Epithelial cell of prostate (primary cell): ENCODE measurements at regions not wholly inside any gene's neighbourhood (a gene's known extent, or its start where the extent isn't known, plus 50 kb on each side); places are given as distances from the start of the nearest gene placed in this dataset.
"Not testable (repeated sequence)": the region's sequence is repeated elsewhere in the genome, so short reads cannot be mapped to it uniquely, and the experiment has no call there.

Experiments
- DNase-seq: peaks from one replicate; pipeline ENCODE4 v3.0.0-alpha.2; 2011; ENCODE audit warnings: low read depth, low spot score
- H3K27ac ChIP-seq: fragments of 450-650 bp; 2 replicates; pipeline ENCODE4 v1.5.1; 2017; ENCODE audit warnings: mild to moderate bottlenecking

DNA sequence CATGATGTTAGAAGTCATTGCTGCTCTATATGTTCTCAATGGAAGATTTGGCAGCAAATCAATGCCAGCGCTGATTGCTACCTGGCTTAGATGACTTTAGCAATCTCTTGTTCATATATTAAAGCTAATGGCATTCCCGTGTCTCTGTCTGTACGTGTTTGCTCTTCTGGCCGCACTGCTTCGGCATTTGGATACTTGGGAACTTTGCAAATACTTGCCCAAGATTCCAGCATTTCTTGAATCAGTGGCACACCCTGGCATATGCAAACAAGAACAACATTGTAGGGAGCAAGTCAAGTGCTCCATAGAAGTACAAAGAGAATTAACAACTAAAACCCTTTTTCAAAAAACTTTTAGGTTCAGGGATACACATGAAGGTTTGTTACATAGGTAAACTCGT is 128.9 kb upstream of the TMEM164 start:
- no peak for DNase-seq
- peak overlapping the region; percentile 59 for H3K27ac ChIP-seq

DNA sequence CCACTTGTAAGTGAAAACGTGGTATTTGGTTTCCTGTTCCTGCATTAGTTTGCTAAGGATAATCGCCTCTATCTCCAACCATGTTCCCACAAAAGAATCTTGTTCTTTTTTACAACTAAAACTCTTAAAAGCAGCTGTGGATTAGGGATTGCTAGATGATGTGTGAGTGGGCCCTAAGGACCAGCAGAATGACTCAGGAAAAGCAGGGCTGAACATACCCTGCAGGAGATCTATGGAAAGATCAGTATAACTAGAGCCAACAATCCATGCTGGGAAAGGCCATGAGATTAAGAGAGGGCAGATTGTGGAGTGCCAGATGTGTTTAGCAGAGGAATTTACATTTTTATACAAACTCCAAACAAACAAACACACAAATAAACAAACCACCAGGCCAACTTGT is 128.4 kb upstream of the TMEM164 start:
- DNase-seq: no peak
- peak overlapping the region; percentile 59 for H3K27ac ChIP-seq

DNA sequence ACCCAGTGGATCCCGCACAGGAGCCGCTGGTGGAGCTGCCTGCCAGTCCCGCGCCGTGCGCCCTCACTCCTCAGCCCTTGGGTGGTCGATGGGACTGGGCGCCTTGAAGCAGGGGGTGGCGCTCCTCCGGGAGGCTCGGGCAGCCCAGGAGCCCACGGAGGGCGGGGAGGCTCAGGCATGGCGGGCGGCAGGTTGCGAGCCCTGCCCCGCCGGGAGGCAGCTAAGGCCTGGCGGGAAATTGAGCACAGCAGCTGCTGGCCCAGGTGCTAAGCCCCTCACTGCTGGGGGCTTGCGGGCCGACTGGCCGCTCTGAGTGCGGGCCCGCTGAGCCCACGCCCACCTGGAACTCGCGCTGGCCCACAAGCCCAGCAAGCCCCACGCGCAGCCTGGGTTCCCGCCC is 127.1 kb upstream of the TMEM164 start:
- H3K27ac ChIP-seq: no peak overlapping the region
- no peak for DNase-seq

DNA sequence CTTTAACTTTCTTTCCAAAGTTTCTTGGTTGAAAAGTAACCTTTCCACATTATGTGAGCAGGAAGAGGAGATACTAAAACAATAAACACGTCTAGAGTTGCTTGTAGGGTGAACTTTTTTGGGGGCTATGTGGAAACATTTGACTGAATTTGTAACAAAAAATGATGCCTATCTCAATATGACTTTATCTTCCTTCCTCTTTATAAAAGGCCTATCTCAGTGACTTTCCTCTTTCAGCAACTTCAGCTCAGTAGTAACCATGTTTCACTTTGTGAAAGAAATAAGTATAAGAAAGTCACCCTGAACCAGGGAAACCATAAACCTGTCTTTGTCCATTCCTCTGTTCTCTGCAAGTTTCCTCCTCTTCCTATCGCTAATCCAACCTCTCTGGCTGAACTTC is 124.7 kb upstream of the TMEM164 start:
- no peak for DNase-seq
- H3K27ac ChIP-seq: no peak overlapping the region

DNA sequence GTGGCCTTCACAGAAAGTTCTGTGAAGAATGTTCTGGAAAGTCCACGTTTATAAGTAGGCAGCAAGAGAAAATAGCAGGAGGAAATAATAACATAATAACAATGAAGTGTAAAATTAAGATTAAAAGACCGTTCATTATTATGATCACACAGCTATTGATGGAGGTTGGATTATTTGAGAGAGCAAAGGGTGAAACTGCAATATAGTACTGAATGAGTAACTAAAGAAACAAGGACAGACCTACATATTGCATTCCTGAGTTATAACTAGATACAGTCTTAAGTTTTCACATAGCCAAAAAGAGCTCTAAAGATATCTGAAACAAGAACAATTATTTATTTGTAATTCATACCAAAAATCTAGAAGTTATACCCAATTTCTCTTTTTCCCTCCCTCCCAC is 122.9 kb upstream of the TMEM164 start:
- H3K27ac ChIP-seq: no peak overlapping the region
- no peak for DNase-seq

DNA sequence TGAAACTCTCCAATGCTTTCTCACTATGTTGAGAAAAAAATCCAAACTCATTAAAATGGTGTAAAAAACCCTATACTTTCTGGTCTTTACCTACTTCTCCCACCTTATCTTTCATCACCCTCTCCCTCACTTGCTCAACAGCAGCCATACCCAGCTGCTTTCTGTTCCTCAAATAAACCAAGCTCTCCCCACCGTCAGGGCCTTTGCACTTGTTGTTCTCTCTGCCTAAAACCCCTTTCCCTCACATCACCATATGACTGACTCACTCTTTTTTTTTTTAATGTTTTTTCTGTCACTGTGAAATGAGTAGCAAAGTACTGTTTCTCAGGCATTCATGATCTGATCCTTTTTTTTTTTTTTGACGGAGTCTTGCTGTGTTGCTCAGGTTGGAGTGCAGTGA is 122.3 kb upstream of the TMEM164 start:
- no peak overlapping the region for H3K27ac ChIP-seq
- no peak for DNase-seq

DNA sequence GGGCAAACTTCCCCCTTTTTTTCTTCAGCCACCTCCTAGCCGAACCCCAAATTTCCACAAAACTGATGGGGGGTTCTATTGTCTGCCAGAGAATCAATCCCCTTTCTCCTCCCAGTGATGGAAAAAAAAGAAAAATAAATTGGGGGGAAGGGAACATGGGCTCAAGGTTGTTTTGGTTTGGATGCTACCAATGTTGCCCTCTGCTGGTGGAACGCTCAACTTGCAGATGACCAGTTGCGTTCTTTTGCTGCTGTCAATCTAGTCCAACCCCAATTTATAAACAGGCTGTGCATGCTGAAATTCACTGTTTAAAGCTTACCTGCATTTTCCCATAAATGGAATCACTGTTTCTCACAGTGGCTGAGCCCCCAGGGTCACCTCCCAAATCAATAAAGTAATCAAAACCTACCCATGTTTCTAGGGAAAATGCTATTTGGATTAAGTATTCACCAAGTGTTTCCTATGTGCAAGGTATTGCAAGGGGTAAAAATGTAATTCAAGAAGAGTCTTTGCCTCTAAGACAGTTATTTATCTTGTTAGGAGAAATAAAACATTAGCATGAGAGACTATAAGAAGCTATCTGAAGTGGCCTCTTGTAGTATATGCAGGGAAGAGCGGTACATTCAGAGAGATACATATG is 116.7 kb upstream of the TMEM164 start:
- no peak for DNase-seq
- no peak overlapping the region for H3K27ac ChIP-seq

DNA sequence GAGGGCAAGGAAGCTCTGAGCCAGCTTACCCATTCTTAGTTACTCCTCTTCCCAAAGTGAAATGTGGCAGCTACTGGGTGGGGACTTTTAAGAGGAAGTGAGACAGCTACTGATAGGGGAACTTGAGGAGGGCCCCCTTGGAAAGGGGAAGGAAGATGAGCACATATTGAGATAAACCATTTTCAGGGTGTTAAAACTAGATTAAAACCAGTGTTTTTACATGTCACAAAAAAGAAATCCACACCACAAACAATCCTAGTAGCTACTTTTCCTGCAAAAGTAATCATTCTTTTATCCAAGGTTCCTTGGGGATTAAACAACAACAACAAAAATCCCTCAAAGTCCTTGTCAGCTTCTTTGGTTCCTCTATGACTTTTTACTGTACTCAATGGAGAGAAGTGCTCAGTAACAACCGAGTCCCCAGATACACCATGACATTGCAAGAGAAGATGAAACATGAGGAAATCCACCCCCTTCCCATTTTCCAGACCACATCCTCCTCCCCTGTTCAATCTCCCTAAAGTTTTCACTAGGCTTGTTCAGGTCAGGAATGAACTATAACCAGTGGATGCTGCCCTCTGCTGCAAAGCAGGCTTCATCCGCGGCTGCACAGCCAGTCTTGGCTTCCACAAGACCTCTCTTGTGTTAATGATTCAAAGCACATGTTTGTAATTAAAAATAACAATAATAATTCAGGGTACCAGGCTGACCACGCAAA is 113.5 kb upstream of the TMEM164 start:
- no peak for DNase-seq
- H3K27ac ChIP-seq: no peak overlapping the region

DNA sequence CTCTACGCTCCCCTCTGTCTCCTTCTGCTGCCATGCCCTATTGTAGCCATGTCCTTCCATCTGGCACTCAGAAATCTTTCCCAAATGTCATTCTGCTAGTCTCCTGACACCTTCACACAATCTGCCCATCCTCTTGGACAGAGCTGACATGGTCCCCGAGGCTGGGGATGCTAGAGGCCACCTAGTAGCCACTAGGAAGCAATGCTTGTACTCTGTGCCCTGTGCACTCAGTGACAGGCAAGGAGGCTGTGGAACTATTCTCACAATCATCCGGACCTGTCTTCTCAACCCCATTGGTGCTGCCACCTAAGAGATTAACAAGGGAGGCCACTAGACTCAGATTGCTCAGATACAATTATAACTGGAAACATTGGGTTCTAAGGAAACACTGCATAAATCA is 112.6 kb upstream of the TMEM164 start:
- no peak for DNase-seq
- H3K27ac ChIP-seq: no peak overlapping the region

DNA sequence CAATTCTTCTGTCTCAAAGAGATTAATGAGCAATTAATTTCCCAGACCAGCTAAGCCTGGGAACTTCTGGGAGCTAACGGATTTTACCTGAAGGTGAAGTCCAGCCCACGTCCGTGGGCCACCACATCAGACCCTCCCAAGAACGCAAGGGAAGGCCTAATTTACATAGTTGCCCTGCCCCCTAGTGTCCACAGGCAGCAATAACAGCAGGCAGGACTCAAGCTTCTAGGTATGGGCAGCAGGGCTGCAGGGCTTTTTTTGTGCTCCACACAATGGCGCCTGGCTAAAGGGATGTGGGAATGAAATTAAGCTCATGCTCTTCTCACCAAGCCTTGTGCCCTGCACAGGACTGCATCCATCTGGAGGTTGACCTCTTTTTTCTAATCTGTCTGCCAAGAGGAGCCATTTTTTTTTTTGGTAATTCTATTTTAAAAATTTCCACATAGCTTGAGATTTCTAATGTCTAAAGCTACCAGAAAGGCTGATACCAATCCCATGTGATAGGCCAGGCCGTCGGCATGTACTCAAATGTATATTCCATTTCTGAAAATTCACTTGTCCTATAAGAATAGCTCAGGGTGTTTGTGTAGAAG is 111.9 kb upstream of the TMEM164 start:
- H3K27ac ChIP-seq: no peak overlapping the region
- DNase-seq: no peak

DNA sequence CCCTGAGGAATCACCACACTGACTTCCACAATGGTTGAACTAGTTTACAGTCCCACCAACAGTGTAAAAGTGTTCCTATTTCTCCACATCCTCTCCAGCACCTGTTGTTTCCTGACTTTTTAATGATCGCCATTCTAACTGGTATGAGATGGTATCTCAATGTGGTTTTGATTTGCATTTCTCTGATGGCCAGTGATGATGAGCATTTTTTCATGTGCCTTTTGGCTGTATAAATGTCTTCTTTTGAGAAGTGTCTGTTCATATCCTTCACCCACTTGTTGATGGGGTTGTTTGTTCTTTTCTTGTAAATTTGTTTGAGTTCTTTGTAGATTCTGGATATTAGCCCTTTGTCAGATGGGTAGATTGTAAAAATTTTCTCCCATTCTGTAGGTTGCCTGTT is 106.9 kb upstream of the TMEM164 start:
- H3K27ac ChIP-seq, DNase-seq: not testable (repeated sequence)

DNA sequence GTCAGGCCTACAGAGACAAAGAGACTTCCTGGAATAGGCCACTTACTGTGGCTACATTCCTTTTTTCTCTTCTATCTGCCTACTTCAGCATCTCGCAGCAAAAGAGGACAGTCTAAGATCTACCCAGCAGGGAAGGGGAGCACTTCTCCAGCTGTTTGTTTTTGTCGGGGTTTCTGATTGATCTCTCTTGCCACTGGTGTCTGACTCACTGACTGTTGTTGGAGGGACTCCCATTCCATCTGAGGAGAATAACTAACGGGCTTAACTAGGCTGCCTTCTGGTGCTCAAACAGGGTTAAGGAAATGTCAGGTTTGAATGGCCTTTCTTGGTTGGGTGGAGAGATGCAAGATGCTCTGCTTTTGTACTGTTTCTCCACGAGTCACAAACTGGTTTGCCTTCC is 100.2 kb upstream of the TMEM164 start:
- no peak for DNase-seq
- H3K27ac ChIP-seq: no peak overlapping the region

DNA sequence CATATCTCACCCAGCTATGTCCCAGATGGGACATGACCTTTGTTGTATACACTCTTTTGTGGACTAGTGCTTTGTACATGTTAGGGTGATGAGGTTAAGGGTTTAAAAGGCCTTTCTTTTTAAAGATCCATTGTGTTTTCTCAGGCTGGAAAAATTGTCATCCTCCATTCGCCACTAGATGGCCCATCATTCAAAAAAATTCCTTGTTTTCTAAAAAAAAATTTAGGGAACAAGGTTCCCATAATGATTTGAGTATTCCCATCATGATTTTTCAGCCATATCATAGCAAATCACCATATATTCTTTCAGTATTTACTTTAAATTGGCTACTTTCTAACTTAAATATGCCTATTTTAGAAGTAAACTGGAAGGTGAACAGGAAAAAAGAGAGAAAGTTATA is 91.9 kb upstream of the TMEM164 start:
- no peak overlapping the region for H3K27ac ChIP-seq
- no peak for DNase-seq

DNA sequence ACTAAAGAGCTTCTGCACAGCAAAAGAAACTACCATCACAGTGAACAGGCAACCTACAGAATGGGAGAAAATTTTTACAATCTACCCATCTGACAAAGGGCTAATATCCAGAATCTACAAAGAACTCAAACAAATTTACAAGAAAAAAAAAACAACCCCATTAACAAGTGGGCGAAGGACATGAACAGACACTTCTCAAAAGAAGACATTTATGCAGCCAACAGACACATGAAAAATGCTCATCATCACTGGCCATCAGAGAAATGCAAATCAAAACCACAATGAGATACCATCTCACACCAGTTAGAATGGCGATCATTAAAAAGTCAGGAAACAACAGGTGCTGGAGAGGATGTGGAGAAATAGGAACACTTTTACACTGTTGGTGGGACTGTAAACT is 89.9 kb upstream of the TMEM164 start:
- DNase-seq: not testable (repeated sequence)

DNA sequence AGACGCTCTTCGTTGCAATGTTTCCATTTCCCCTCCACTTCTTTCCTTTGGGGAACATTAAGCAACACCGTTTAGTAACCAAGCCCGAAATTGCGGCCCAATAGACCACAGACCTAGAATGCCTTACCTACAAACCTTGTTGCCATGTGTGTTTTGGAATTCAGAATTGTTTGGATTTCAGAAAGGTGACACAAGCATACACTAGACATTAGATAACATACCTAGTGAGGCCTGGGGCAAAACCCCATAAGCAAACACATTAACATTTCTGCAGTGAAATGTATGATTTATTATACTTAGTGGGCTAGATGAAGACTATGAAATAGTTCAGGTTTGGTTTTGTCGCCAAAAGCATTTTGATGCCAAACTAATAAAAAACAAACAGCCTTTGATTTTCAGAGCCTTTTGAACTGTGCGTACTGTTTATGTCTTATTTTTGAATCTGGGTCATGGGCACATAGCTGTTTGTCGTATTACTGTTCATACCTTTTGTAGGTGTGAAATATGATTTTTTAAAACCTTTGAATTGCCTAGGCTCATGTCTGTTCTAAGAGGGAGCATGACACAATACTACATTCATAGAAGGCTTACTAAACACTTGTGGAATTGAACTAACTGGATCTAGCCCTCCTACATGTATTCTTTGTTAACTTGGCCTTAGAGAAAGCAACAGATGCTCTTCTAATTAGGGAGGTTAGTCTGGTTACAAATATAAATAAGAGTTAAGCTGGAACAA is 88.6 kb upstream of the TMEM164 start:
- no peak overlapping the region for H3K27ac ChIP-seq
- DNase-seq: no peak

More for the DNA sequence above, 89.9 kb upstream of the TMEM164 start:
- H3K27ac ChIP-seq: not testable (repeated sequence)

DNA sequence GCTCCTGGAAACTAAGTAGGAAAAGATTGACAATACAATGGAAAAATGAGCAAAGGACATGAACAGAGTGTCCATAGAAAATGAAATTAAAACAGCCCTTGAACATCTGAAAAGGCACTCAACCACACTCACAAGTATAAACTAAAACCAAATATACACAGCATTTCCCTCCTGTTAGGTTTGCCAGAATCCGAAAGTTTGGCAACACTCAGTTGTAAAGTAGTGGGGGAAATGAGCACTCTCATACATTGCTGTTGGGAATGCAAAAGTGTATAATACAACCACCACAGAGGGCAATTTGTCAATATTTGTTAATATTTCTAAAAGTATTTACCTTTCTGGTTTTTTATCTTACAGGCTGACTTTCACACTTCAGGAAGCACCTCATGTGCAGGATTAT is 84.2 kb upstream of the TMEM164 start:
- DNase-seq: no peak
- H3K27ac ChIP-seq: no peak overlapping the region

DNA sequence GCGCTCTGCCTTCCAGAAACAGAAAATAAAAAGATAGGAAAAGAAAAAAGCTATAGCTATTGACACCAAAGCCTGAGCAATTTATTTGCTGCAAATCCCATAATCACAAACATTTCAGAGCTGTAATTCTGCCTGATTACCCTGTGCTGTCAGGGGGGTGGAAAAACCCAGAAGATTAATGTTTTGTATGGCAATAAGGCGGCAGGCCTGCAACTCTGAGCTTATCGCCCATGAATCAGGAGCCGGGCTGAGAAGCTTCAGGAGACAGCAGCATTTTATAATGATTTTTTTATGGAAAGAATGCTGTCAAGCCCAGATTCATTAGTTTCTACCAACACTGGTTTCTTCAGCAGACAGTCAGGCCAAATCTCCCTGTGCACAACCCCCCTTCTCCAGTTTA is 82.6 kb upstream of the TMEM164 start:
- H3K27ac ChIP-seq: no peak overlapping the region
- no peak for DNase-seq

DNA sequence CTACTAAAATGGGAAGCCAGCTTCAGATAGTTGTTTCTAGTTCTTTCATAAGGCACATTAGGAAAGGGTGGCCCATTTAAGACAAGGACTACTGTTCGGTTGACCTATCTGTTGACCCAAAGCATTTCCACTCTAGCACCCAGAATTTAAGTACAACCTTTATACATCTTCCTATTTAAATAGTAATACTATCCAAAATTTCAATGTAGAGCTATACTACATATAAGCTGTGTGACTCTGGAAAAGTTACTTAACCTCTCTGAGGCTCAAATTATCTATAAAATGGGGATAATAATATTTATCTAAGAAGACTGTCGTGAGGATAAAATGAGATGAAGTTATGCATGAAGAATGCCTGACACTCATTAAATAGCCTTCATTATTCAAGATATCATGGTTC is 82.0 kb upstream of the TMEM164 start:
- H3K27ac ChIP-seq: no peak overlapping the region
- no peak for DNase-seq

DNA sequence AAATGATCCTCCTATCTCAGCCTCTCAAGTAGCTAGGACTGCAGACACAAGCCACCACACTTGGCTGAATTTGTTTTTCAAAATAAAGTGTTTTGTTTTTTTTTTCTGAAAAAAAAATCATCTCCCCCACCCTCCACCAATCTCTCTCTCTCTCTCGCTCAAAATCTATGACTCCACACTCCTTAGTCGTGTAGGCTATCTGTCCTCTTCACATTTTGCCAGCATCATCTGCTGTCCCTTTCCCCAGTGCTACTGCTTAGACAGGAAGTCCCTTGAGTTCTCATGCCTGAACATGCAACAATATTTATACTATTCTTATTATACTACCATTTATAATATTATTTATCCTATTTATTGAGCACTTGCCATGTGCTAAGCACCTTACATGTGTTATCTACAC is 80.7 kb upstream of the TMEM164 start:
- no peak for DNase-seq

DNA sequence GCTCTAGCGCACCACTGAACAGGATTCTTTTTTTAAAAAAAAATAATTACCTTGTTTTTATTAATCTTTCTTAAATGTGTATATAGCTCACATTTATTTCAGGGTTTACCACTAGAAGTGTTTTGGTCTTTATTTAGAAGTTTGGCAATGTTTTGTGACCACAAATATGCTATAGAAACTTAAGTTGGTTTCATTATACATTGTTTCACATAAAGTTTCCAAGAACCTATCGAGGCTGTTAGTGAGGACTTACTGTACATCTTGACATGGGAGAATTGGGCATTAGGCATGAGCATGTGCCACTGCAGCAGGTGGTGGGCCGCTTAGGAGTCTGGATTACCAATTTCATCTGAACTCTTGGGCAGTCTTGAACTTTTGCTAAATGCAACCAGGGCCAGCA is 77.9 kb upstream of the TMEM164 start:
- not testable (repeated sequence) for DNase-seq

More for the DNA sequence above, 80.7 kb upstream of the TMEM164 start:
- no peak overlapping the region for H3K27ac ChIP-seq

DNA sequence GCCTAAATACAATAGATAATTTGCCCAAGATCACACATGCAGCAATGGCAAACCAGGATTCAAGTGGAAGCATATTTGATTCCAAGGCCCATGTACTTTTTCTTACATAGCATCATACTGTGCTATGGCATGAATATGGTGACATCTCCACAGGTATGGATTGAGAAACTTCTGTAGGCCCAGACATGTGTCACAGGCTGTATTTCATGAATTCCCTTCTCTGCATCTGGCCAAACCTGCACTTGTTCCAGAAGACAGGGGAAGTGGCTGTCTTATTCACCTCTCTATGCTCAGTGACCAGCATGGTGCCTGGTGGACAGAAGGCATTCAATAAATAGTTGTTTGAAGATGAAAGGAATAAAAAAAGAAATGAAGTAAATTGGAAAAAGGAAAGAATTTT is 77.3 kb upstream of the TMEM164 start:
- DNase-seq: no peak
- H3K27ac ChIP-seq: no peak overlapping the region

More for the DNA sequence above, 77.9 kb upstream of the TMEM164 start:
- not testable (repeated sequence) for H3K27ac ChIP-seq
